Keratinocyte (primary cell): ENCODE measurements at regions not wholly inside any gene's neighbourhood (a gene's known extent, or its start where the extent isn't known, plus 50 kb on each side); places are given as distances from the start of the nearest gene placed in this dataset.

Experiments
- DNase-seq: peaks from one replicate; pipeline ENCODE4 v3.0.0-alpha.2; 2011; ENCODE audit warnings: low read depth, missing footprints, low spot score
- FAIRE-seq: peaks from 2 replicates; lab custom pipeline; 2011; peaks lifted over from hg19 to GRCh38; lab: Jason Lieb, UNC
- H2AFZ ChIP-seq: 2 replicates; pipeline ENCODE4 v1.6.0; 2012; ENCODE audit warnings: low read length, control low read depth, inconsistent platforms; ENCODE audit not compliant: control insufficient read depth
- H3K27ac ChIP-seq: 2 replicates; pipeline ENCODE4 v1.5.1; 2011; ENCODE audit warnings: low read length; ENCODE audit not compliant: control insufficient read depth, insufficient read depth
- H3K27me3 ChIP-seq: 3 replicates; pipeline ENCODE4 v1.6.0; 2011; ENCODE audit warnings: low read length; ENCODE audit not compliant: control insufficient read depth, insufficient read depth; ENCODE audit errors: extremely low read depth
- H3K36me3 ChIP-seq, 2 experiments: 2 replicates in 1 of 2; 3 replicates in 1 of 2; pipeline ENCODE4 v1.5.1; 2011; ENCODE audit warnings: low read length in 2 of 2, mild to moderate bottlenecking in 1 of 2; ENCODE audit not compliant: control insufficient read depth in 2 of 2, insufficient read depth in 2 of 2; ENCODE audit errors: extremely low read depth in 1 of 2
- H3K4me1 ChIP-seq: 3 replicates; pipeline ENCODE4 v1.5.1; 2011; ENCODE audit warnings: low read length; ENCODE audit not compliant: control insufficient read depth, insufficient read depth; ENCODE audit errors: extremely low read depth
- H3K4me2 ChIP-seq: 3 replicates; pipeline ENCODE4 v1.6.0; 2011; ENCODE audit warnings: low read depth, low read length; ENCODE audit not compliant: control insufficient read depth, insufficient read depth; ENCODE audit errors: extremely low read depth
- H3K4me3 ChIP-seq, 3 experiments: fragments of 200-600 bp in 1 of 3; sonication (generic) in 1 of 3; 2 replicates in 2 of 3; 3 replicates in 1 of 3; pipeline ENCODE4 v1.5.1; 2011 to 2016; ENCODE audit warnings: low read length in 3 of 3, mild to moderate bottlenecking in 3 of 3, control low read depth in 2 of 3, inconsistent platforms in 1 of 3, low read depth in 1 of 3, mixed read lengths in 1 of 3, mixed run types in 1 of 3, moderate library complexity in 1 of 3; ENCODE audit not compliant: control insufficient read depth in 2 of 3, insufficient read depth in 2 of 3; ENCODE audit errors: extremely low read depth in 1 of 3
- H3K79me2 ChIP-seq: 2 replicates; pipeline ENCODE4 v1.6.0; 2012; ENCODE audit warnings: low read length; ENCODE audit not compliant: control insufficient read depth, insufficient read depth
- H3K9ac ChIP-seq: 3 replicates; pipeline ENCODE4 v1.6.0; 2011; ENCODE audit warnings: low read length; ENCODE audit not compliant: control insufficient read depth, insufficient read depth; ENCODE audit errors: extremely low read depth
- H3K9me1 ChIP-seq: 3 replicates; pipeline ENCODE4 v1.6.0; 2011; ENCODE audit warnings: low read length; ENCODE audit not compliant: control insufficient read depth, insufficient read depth; ENCODE audit errors: extremely low read depth
- H3K9me3 ChIP-seq: 2 replicates; pipeline ENCODE4 v1.5.1; 2012; ENCODE audit warnings: low read depth, low read length; ENCODE audit not compliant: control insufficient read depth
- H4K20me1 ChIP-seq: 3 replicates; pipeline ENCODE4 v1.6.0; 2011; ENCODE audit warnings: low read length; ENCODE audit not compliant: control insufficient read depth, insufficient read depth; ENCODE audit errors: extremely low read depth
- CTCF ChIP-seq, 3 experiments: IDR thresholded peaks in 1 of 3; conservative IDR thresholded peaks in 1 of 3; optimal IDR thresholded peaks in 1 of 3; 2 replicates in 2 of 3; 3 replicates in 1 of 3; pipeline versions ENCODE3 to v1.5.1; 2011; ENCODE audit warnings: low read length in 3 of 3, mild to moderate bottlenecking in 3 of 3, moderate library complexity in 2 of 3, control low read depth in 1 of 3, inconsistent platforms in 1 of 3; ENCODE audit not compliant: insufficient read depth in 2 of 3; ENCODE audit errors: extremely low read depth in 1 of 3
- EZH2 ChIP-seq: IDR thresholded peaks from one replicate; pipeline ENCODE4 v1.6.1; 2012; ENCODE audit warnings: inconsistent platforms, mild to moderate bottlenecking, low read length, moderate library complexity
- dilution Hi-C: fragments of 300-500 bp; cut with MboI; formaldehyde crosslinking; loops from one replicate; pipeline ENCODE4 v1.7.0; 2020; ENCODE audit warnings: low sequenced_read_pairs; ENCODE audit not compliant: extremely low pct_ligation_motif_present

GRCh38 chr3:160618363-160618762 is 53.0 kb upstream of the KPNA4 start:
- H2AFZ ChIP-seq: no peak overlapping the region
- H3K9me1 ChIP-seq: no peaks in the 10 kb centered on the region
- H3K9me3 ChIP-seq: no peaks in the 10 kb centered on the region
- H3K27ac ChIP-seq: no peak overlapping the region
- FAIRE-seq: no peak
- no peak overlapping the region for H3K9ac ChIP-seq
- H3K36me3 ChIP-seq: no peaks in the 10 kb centered on the region
- dilution Hi-C loops: no loop called here
- no peaks in the 10 kb centered on the region for H4K20me1 ChIP-seq
- no peaks in the 10 kb centered on the region for H3K79me2 ChIP-seq
- TF ChIP-seq EZH2 (no peak), CTCF (optimal IDR thresholded peaks at IDR 0.05 in 1 of 3, IDR thresholded peaks at IDR 0.05 in 1 of 3, conservative IDR thresholded peaks at IDR 0.05 in 1 of 3; ENCODE audit: extremely low read depth in 1 of 3, insufficient read depth in 2 of 3, low read length in 3 of 3) (no peak)
- no peak overlapping the region for H3K4me3 ChIP-seq
- H3K27me3 ChIP-seq: no peaks in the 10 kb centered on the region
- peaks cover 18% of the 10 kb centered on the region for H3K4me1 ChIP-seq
- no peak for DNase-seq
- no peak overlapping the region for H3K4me2 ChIP-seq

- Histone ChIP-seq H2AFZ (no peak overlapping the region), H3K36me3 (no peaks in the 10 kb centered on the region), H3K27me3 (no peaks in the 10 kb centered on the region), H3K4me1 (peaks cover 22% of the 10 kb centered on the region), H3K9me1 (no peaks in the 10 kb centered on the region), H3K4me3 (no peak overlapping the region), H3K27ac (no peak overlapping the region), H3K9me3 (no peaks in the 10 kb centered on the region), H3K4me2 (no peak overlapping the region), H3K79me2 (no peaks in the 10 kb centered on the region), H4K20me1 (no peaks in the 10 kb centered on the region), H3K9ac (no peak overlapping the region)
- TF ChIP-seq CTCF (optimal IDR thresholded peaks at IDR 0.05 in 1 of 3, IDR thresholded peaks at IDR 0.05 in 1 of 3, conservative IDR thresholded peaks at IDR 0.05 in 1 of 3; ENCODE audit: extremely low read depth in 1 of 3, insufficient read depth in 2 of 3, low read length in 3 of 3) (no peak), EZH2 (no peak)
- dilution Hi-C loops: no loop called here
- FAIRE-seq: no peak
- no peak for DNase-seq
Observed at GRCh38 chr3:160617636-160618035, 52.3 kb upstream of the KPNA4 start.
